Uterus (tissue), 3 donors: ENCODE measurements at regions not wholly inside any gene's neighbourhood (a gene's known extent, or its start where the extent isn't known, plus 50 kb on each side); places are given as distances from the start of the nearest gene placed in this dataset.

ENCODE experiments used
- DNase-seq, 2 donors: peaks; one replicate each; pipeline ENCODE4 v3.0.0-alpha.2; 2019 to 2020
- H3K27ac ChIP-seq, 2 donors: fragments of 200-600 bp; sonication (generic); 1 replicate in 1 of 2; 2 replicates in 1 of 2; pipeline ENCODE4 v1.5.1; 2016 to 2018
- H3K27me3 ChIP-seq, 2 donors: fragments of 200-600 bp; sonication (generic); one replicate each; pipeline ENCODE4 v1.5.1; 2018 to 2019; ENCODE audit warnings: control low read depth in 1 of 2
- H3K36me3 ChIP-seq, 2 donors: fragments of 200-600 bp; sonication (generic); one replicate each; pipeline ENCODE4 v1.5.1; 2019; ENCODE audit warnings: control low read depth in 1 of 2
- H3K4me1 ChIP-seq, 2 donors: fragments of 200-600 bp; sonication (generic); one replicate each; pipeline ENCODE4 v1.5.1; 2018 to 2019; ENCODE audit warnings: control low read depth in 1 of 2
- H3K4me3 ChIP-seq, 2 donors: fragments of 200-600 bp; sonication (generic); 1 replicate in 1 of 2; 2 replicates in 1 of 2; pipeline ENCODE4 v1.5.1; 2018 to 2019; ENCODE audit warnings: mild to moderate bottlenecking in 1 of 2
- H3K9me3 ChIP-seq, 2 donors: fragments of 200-600 bp; sonication (generic); one replicate each; pipeline ENCODE4 v1.5.1; 2019; ENCODE audit warnings: control low read depth in 1 of 2
- POLR2A ChIP-seq, 2 donors: fragments of 450-650 bp; IDR thresholded peaks; one replicate each; pipeline ENCODE4 v1.6.1; 2016; ENCODE audit warnings: antibody characterized with exemption in 2 of 2, mild to moderate bottlenecking in 1 of 2, moderate library complexity in 1 of 2
- intact Hi-C: fragments of 100-400 bp; cut with DNase I; formaldehyde crosslinking; loops from one replicate; pipeline ENCODE4 v1.15.1; 2023; ENCODE audit warnings: low total_unique reads
- TF ChIP-seq, protein P1 (sequence below), 4 experiments: fragments of 200-600 bp in 2 of 4; fragments of 450-650 bp in 2 of 4; sonication (generic) in 2 of 4; IDR thresholded peaks; one replicate each; pipeline ENCODE4 v1.5.1; 2016 to 2019; ENCODE audit warnings: antibody characterized with exemption in 4 of 4, mild to moderate bottlenecking in 2 of 4, moderate library complexity in 1 of 4
- donor health status: DM: yes; HTN: yes; CAD: no.

- DNase-seq = no peak
- no peak overlapping the region for H3K4me3 ChIP-seq
- no peaks in the 10 kb centered on the region for H3K4me1 ChIP-seq
- intact Hi-C loops = no loop called here
- no peak overlapping the region for H3K27ac ChIP-seq
- TF ChIP-seq, protein P1, sequence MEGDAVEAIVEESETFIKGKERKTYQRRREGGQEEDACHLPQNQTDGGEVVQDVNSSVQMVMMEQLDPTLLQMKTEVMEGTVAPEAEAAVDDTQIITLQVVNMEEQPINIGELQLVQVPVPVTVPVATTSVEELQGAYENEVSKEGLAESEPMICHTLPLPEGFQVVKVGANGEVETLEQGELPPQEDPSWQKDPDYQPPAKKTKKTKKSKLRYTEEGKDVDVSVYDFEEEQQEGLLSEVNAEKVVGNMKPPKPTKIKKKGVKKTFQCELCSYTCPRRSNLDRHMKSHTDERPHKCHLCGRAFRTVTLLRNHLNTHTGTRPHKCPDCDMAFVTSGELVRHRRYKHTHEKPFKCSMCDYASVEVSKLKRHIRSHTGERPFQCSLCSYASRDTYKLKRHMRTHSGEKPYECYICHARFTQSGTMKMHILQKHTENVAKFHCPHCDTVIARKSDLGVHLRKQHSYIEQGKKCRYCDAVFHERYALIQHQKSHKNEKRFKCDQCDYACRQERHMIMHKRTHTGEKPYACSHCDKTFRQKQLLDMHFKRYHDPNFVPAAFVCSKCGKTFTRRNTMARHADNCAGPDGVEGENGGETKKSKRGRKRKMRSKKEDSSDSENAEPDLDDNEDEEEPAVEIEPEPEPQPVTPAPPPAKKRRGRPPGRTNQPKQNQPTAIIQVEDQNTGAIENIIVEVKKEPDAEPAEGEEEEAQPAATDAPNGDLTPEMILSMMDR (IDR thresholded peaks at IDR 0.05) = no peak
- TF ChIP-seq POLR2A (IDR thresholded peaks at IDR 0.05) = no peak
- no peaks in the 10 kb centered on the region for H3K36me3 ChIP-seq
- no peaks in the 10 kb centered on the region for H3K9me3 ChIP-seq
- no peaks in the 10 kb centered on the region for H3K27me3 ChIP-seq
Observed at GRCh38 chr9:73219985-73220626, 68.4 kb downstream of the ANXA1 start.

DNA sequence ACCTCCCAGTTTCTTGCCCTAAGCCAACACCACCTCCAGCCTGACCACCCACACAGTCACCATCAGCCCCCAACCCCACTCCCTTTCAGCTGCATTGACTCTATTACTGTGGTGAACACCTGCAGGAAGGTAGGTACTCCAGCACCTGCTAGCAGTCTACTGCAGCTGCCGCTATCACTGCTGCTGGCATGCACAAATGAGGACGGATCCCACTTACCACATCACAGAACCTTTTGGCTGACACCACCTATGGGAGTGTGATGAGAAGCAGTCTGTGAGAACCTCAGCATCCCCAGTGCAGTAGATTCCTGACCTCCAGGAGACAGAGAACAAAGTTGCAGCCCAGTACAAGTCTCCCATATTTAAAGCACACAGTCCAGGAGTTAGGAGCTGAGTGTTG, 71.9 kb downstream of the ANXA1 start:
- TF ChIP-seq, protein P1 (IDR thresholded peaks at IDR 0.05) = no peak
- no peak for TF ChIP-seq POLR2A (IDR thresholded peaks at IDR 0.05)
- Histone ChIP-seq H3K4me1 (no peaks in the 10 kb centered on the region), H3K4me3 (no peak overlapping the region), H3K27me3 (no peaks in the 10 kb centered on the region), H3K9me3 (no peaks in the 10 kb centered on the region), H3K27ac (no peak overlapping the region), H3K36me3 (no peaks in the 10 kb centered on the region)
- DNase-seq = no peak
- intact Hi-C loops = no loop called here

- H3K27ac ChIP-seq = no peak overlapping the region
- H3K4me1 ChIP-seq = no peaks in the 10 kb centered on the region
- intact Hi-C loops = no loop called here
- no peaks in the 10 kb centered on the region for H3K36me3 ChIP-seq
- no peaks in the 10 kb centered on the region for H3K27me3 ChIP-seq
- no peak for TF ChIP-seq POLR2A (IDR thresholded peaks at IDR 0.05)
- TF ChIP-seq, protein P1 (IDR thresholded peaks at IDR 0.05) = no peak
- no peak for DNase-seq
- H3K4me3 ChIP-seq = no peak overlapping the region
- H3K9me3 ChIP-seq = no peaks in the 10 kb centered on the region
Observed at GRCh38 chr9:73229543-73229942, 77.9 kb downstream of the ANXA1 start.

DNA sequence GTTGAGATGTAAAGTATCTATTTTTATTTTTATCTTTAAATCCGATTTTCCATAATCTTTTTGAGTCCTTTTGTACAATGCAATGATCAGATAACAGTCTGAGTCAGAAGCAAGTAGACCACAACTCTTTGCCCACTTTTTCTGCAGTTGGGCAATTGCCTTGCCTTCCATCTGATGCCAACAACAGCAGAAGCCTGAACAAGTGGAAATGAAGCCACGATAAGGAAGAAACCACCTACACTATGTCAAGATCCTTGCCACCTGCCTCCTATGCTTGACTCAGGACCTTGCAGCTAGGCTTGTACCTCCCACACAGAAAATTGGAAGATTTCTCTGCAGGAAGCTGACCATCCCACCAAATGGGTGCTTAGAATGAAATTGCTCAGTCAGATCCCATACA, 78.6 kb downstream of the ANXA1 start:
- TF ChIP-seq, protein P1 (IDR thresholded peaks at IDR 0.05) = no peak
- TF ChIP-seq POLR2A (IDR thresholded peaks at IDR 0.05) = no peak
- no peaks in the 10 kb centered on the region for H3K4me1 ChIP-seq
- no peaks in the 10 kb centered on the region for H3K36me3 ChIP-seq
- no peak overlapping the region for H3K4me3 ChIP-seq
- DNase-seq = no peak
- no peaks in the 10 kb centered on the region for H3K27me3 ChIP-seq
- no peaks in the 10 kb centered on the region for H3K9me3 ChIP-seq
- intact Hi-C loops = no loop called here
- no peak overlapping the region for H3K27ac ChIP-seq

DNA sequence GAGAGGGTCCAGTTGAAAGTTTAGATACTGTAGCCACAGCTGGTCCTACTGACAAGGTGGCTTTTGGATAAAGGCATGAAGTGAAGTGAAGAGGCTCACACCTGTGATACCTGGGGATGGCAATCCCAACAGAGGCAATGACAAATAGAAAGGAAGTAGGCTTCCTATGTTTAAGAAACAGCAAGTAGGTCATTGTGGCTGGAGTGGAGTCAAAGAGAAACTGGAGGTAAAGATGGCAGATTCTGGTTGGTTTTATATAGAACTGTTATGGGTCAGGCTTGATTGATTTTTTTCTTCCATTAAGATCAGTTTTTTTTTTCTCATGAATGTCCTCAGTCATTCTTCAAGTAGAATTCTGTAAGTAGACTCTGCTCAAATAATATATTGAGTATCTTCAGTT, 79.5 kb downstream of the ANXA1 start:
- H3K27ac ChIP-seq = no peak overlapping the region
- no peak for DNase-seq
- intact Hi-C loops = no loop called here

More for the DNA sequence above, 79.5 kb downstream of the ANXA1 start:
- no peak for TF ChIP-seq POLR2A (IDR thresholded peaks at IDR 0.05)
- TF ChIP-seq, protein P1 (IDR thresholded peaks at IDR 0.05) = no peak
- Histone ChIP-seq H3K9me3 (no peaks in the 10 kb centered on the region), H3K4me1 (no peaks in the 10 kb centered on the region), H3K36me3 (no peaks in the 10 kb centered on the region), H3K4me3 (no peak overlapping the region), H3K27me3 (no peaks in the 10 kb centered on the region)
